Activated T-helper 1 cell treated with anti-CD3 and anti-CD28 coated beads, Interleukin-12 subunit alpha, Interleukin-12 subunit beta, Interleukin-2, Interleukin-4 antibody, amounts not matched to agents 30 ng/mL and 10 ng/mL and 1 ng/mL, durations not matched to agents 14 hours and 24 hours and 36 hours (primary cell): ENCODE measurements at regions not wholly inside any gene's neighbourhood (a gene's known extent, or its start where the extent isn't known, plus 50 kb on each side); places are given as distances from the start of the nearest gene placed in this dataset.

ENCODE experiments used
- DNase-seq: peaks from one replicate; pipeline ENCODE4 v3.0.0; 2021; ENCODE audit warnings: low spot score
- H3K27ac Mint-ChIP-seq: one replicate; pipeline ENCODE4 v1.8.0; 2021; ENCODE audit warnings: mild to moderate bottlenecking, mixed read lengths
- H3K27me3 Mint-ChIP-seq: one replicate; pipeline ENCODE4 v1.8.0; 2022; ENCODE audit warnings: mild to moderate bottlenecking, moderate library complexity, mixed read lengths; ENCODE audit not compliant: insufficient read depth
- H3K36me3 Mint-ChIP-seq: one replicate; pipeline ENCODE4 v1.8.0; 2021; ENCODE audit warnings: low read depth, mixed read lengths
- H3K4me1 Mint-ChIP-seq: one replicate; pipeline ENCODE4 v1.8.0; 2021; ENCODE audit warnings: low read depth, mixed read lengths
- H3K4me3 Mint-ChIP-seq: one replicate; pipeline ENCODE4 v1.8.0; 2021; ENCODE audit warnings: mild to moderate bottlenecking, moderate library complexity, mixed read lengths
- H3K9me3 Mint-ChIP-seq: one replicate; pipeline ENCODE4 v1.8.0; 2021; ENCODE audit warnings: mixed read lengths
- intact Hi-C: fragments of 100-400 bp; cut with micrococcal nuclease; formaldehyde crosslinking; loops from one replicate; pipeline ENCODE4 v1.15.1; 2024

DNA sequence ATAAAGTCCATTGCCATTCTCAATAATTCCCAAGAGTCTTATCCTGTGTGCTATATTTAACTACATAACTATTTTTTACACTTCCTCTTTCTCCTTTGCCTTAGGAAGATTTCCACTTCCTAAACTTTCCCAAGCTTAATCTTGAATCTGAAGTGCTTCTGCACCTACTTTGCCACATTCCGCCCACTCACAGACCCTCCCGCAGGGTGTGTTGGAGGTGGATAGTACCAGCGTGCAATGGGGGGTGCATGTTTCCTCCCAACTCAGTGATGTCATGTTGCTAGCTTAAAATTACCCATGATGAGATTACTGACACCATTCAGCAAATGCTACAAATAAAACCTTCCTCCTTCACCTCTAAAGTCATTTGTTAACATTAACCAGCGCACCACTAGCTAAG, 460.2 kb downstream of the NR2F1-AS1 start:
- DNase-seq: no peak
- Mint-ChIP-seq H3K4me1 (no peaks in the 10 kb centered on the region), H3K36me3 (no peaks in the 10 kb centered on the region), H3K27me3 (no peaks in the 10 kb centered on the region), H3K27ac (no peak overlapping the region), H3K4me3 (no peak overlapping the region), H3K9me3 (no peaks in the 10 kb centered on the region)
- intact Hi-C loops: no loop called here

DNA sequence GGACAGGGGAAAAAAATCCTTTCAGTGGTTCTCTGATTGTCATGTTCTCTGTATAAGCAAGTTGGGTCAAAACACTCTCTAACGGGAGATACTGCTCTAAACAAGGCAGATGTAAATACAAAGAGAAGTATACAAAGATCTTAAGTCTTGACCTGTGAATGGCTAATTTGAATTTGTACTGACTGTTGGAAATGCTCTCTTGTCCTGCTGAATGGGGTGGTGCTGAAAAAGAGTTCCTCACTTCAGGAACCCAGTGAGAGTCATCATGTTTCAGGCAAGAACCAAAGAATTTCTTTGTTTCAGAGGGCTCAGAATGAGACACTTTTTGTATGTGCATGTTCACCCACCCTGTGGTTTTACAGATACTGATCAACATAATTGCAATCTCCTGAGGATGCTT, 461.0 kb downstream of the NR2F1-AS1 start:
- Mint-ChIP-seq H3K36me3 (no peaks in the 10 kb centered on the region), H3K4me1 (no peaks in the 10 kb centered on the region), H3K9me3 (no peaks in the 10 kb centered on the region), H3K4me3 (no peak overlapping the region), H3K27me3 (no peaks in the 10 kb centered on the region), H3K27ac (no peak overlapping the region)
- DNase-seq: no peak
- intact Hi-C loops: no loop called here

DNA sequence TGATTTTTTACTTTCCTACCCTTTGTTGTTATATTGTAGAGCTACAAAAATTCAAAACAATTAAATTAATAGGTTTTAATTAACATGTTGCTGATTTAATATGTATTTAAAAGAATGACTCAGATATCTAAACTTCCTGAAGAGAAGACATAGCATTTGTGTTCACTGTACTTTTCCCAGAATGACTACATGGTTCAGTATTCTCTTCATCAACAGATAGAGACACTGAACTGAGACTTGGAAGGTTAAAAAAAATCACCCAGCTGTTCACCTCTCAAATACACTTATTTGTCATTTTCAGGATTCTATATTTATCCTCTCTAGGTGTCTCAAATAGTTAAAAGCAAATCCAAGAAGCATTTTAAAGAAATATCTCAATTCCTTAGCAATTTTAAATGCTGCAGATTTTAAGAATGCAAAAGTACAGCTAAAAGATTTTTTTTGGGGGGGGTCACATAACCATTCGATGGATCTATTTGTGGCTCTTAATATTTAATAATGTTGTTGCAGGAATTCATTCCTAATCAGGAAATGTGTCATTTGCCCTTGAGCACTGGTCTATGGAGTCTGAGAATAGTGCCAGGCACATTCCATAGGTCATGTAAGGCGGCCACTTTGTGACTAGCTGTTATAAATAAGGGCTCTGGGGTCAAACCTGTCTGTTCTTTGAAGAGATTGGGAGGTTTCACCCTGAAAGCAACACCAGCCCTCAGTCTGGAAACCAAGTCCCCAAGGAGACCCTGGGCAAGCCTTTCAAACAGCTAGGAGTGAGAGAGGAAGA, 463.1 kb downstream of the NR2F1-AS1 start:
- Mint-ChIP-seq H3K27ac (no peak overlapping the region), H3K4me3 (no peak overlapping the region), H3K4me1 (no peaks in the 10 kb centered on the region), H3K27me3 (no peaks in the 10 kb centered on the region), H3K9me3 (no peaks in the 10 kb centered on the region), H3K36me3 (no peaks in the 10 kb centered on the region)
- DNase-seq: no peak
- intact Hi-C loops: no loop called here

DNA sequence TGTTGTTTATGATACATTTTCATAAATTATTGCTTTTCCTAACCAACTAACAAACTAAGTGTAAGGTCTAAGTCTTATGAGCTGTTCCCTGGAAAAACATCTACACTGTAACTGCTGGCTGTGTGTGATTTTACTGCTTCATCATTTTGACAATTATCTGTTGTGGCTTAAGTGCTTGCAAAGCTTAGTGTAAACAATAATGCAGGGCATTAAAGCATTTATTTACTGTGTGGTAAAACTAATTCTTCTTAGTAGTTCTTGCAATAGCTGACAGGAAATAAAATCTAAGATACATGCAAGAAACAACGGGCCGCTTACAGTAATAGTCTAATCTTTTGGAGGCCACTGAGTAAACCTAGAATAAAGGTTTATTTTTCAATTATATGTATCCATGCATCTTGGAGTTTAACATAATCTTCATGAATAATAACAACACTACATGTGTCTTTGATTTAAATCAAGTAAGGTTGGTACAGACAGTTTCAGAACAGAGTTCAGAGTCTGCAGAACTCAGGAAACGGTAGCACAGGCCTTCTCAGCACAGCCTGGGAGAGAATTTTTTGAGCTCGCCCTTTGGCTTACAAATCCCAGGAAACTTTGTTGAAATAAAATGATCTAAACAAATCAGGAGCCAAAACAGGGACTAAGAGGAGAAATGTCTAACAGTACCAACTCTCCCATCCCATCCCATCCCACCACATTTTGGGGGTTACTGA, 473.1 kb downstream of the NR2F1-AS1 start:
- H3K27ac Mint-ChIP-seq: no peak overlapping the region
- no peaks in the 10 kb centered on the region for H3K9me3 Mint-ChIP-seq
- no peak overlapping the region for H3K4me3 Mint-ChIP-seq
- intact Hi-C loops: no loop called here
- H3K4me1 Mint-ChIP-seq: no peaks in the 10 kb centered on the region
- no peak for DNase-seq
- H3K27me3 Mint-ChIP-seq: no peaks in the 10 kb centered on the region
- H3K36me3 Mint-ChIP-seq: no peaks in the 10 kb centered on the region

DNA sequence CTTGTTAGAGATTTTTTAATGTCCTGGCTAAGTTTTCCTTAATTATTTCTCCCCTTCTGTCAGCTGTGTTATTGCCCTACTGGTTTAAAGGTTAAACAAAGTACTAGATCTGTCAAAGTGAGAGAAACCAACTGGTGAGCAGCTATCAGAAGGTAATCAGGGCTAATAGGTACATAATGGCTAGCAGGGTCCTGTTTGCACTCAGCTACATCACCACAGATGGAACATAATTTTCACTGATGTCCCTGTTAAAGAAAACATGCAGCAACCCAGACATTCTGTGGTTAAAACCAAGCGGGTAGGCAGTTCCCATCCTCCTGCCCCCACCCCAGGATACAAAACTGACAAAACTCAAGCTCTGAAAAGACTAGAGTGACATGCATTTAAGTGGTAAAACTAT, 473.9 kb downstream of the NR2F1-AS1 start:
- H3K36me3 Mint-ChIP-seq: no peaks in the 10 kb centered on the region

DNA sequence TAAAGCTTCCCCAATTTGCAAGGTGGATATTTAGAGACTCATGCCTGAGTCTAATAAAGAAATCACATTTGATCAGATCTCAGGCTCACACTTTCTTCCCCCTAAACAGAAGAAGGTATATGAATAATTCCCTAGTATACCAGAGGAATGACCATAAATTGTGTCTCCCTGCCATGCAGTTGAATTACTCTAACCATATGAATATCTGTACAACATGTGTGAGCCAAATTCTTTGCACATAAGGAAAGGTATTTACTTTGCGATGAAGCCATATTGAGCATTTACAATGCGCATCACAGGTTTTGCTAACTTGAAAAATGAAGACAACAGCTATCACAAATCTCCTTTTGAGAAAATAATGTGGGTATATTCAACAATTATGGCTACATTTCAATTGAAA, 479.4 kb downstream of the NR2F1-AS1 start:
- Mint-ChIP-seq H3K4me1 (no peaks in the 10 kb centered on the region), H3K9me3 (no peaks in the 10 kb centered on the region), H3K4me3 (no peak overlapping the region), H3K27ac (no peak overlapping the region), H3K27me3 (no peaks in the 10 kb centered on the region), H3K36me3 (no peaks in the 10 kb centered on the region)
- intact Hi-C loops: no loop called here
- no peak for DNase-seq

More for the DNA sequence above, 473.9 kb downstream of the NR2F1-AS1 start:
- H3K27me3 Mint-ChIP-seq: no peaks in the 10 kb centered on the region
- intact Hi-C loops: no loop called here
- H3K27ac Mint-ChIP-seq: no peak overlapping the region
- DNase-seq: no peak
- H3K4me1 Mint-ChIP-seq: no peaks in the 10 kb centered on the region
- no peak overlapping the region for H3K4me3 Mint-ChIP-seq
- no peaks in the 10 kb centered on the region for H3K9me3 Mint-ChIP-seq

DNA sequence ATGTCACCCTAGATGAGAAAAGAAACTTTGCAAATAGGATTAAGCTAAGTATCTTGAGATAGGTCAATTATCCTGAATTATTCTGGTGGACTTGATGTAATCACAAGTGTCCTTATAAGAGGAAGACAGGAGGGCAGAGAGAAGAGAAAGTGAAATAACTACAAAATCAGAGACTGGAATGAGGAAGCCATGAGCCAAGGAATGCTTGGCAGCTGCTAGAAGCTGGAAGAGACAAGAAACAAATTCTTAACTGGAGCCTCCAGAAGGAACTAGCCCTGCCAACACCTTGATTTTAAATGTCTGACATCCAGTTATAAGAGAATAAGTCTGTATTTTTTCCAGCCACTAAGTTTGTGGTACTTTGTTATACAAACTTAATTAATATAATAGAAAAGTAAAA, 480.0 kb downstream of the NR2F1-AS1 start:
- DNase-seq: no peak
- no peaks in the 10 kb centered on the region for H3K36me3 Mint-ChIP-seq
- intact Hi-C loops: no loop called here
- H3K27me3 Mint-ChIP-seq: no peaks in the 10 kb centered on the region
- no peaks in the 10 kb centered on the region for H3K9me3 Mint-ChIP-seq
- no peaks in the 10 kb centered on the region for H3K4me1 Mint-ChIP-seq
- H3K27ac Mint-ChIP-seq: no peak overlapping the region
- no peak overlapping the region for H3K4me3 Mint-ChIP-seq

DNA sequence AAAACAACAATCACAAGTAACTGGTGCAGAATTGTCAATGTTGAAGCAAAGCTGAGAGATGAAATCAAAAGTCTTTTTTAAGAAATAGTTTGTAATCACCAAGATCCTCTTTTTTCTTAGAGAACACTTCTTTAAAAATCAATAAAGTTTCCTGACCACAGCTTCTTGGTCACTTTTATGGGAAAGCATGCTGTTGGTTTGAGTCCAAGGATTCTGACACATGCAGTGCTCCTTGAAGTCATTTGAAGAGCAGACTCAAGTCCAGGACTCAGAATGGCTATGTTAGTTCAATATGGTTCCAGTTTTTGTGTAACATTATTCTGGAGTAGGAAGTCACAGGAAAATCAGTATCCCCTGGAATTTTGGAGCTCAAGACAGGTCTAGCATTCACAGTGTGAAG, 480.6 kb downstream of the NR2F1-AS1 start:
- DNase-seq: no peak
- no peaks in the 10 kb centered on the region for H3K27me3 Mint-ChIP-seq
- no peak overlapping the region for H3K4me3 Mint-ChIP-seq
- H3K27ac Mint-ChIP-seq: no peak overlapping the region
- no peaks in the 10 kb centered on the region for H3K36me3 Mint-ChIP-seq
- intact Hi-C loops: no loop called here
- H3K9me3 Mint-ChIP-seq: no peaks in the 10 kb centered on the region
- H3K4me1 Mint-ChIP-seq: no peaks in the 10 kb centered on the region

DNA sequence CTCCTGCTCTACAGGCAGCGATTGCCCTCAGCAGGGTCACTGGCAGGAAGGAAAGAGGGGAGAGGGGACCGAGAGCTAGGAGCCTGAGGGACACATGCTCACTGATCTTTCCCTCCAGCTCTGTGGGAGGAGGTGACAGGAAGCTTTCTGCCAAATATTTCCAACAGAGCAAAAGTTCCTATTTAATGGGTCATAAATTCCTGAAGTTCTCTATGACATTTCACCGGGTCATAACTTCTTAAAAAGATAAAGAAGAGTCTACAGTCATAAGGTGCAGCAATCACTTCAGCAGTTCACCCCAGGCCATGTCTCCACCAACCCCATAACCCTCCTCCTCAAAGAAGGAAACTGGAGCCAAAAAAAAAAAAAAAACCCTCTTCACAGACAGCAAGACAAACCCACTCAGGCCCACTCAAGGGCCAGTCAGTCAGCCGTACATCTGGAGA, 481.1 kb downstream of the NR2F1-AS1 start:
- no peaks in the 10 kb centered on the region for H3K9me3 Mint-ChIP-seq
- H3K4me3 Mint-ChIP-seq: no peak overlapping the region
- intact Hi-C loops: no loop called here
- H3K36me3 Mint-ChIP-seq: no peaks in the 10 kb centered on the region
- no peaks in the 10 kb centered on the region for H3K4me1 Mint-ChIP-seq
- no peak overlapping the region for H3K27ac Mint-ChIP-seq
- no peak for DNase-seq
- H3K27me3 Mint-ChIP-seq: no peaks in the 10 kb centered on the region

DNA sequence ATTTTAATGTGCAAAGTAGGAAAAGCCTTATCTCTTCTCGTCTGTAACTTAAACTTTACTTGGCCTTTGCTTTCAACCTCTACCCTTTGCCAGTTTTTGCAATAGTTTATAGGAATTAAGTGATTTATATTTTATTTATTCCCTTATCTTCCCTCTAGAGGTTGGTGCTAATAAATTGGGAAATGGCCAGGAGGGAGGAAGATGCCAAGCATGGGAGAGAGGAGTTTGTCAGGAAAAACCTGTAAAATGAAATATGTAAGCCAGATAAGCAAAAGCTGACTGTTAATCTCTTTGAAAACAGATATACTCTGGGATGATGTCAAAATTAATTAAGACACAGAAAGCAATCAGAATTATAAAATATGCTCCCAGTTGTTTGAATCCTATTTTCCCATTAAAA, 484.5 kb downstream of the NR2F1-AS1 start:
- H3K4me1 Mint-ChIP-seq: no peaks in the 10 kb centered on the region
- intact Hi-C loops: no loop called here
- H3K9me3 Mint-ChIP-seq: no peaks in the 10 kb centered on the region
- H3K27me3 Mint-ChIP-seq: no peaks in the 10 kb centered on the region
- H3K4me3 Mint-ChIP-seq: no peak overlapping the region
- DNase-seq: no peak
- no peak overlapping the region for H3K27ac Mint-ChIP-seq
- no peaks in the 10 kb centered on the region for H3K36me3 Mint-ChIP-seq

DNA sequence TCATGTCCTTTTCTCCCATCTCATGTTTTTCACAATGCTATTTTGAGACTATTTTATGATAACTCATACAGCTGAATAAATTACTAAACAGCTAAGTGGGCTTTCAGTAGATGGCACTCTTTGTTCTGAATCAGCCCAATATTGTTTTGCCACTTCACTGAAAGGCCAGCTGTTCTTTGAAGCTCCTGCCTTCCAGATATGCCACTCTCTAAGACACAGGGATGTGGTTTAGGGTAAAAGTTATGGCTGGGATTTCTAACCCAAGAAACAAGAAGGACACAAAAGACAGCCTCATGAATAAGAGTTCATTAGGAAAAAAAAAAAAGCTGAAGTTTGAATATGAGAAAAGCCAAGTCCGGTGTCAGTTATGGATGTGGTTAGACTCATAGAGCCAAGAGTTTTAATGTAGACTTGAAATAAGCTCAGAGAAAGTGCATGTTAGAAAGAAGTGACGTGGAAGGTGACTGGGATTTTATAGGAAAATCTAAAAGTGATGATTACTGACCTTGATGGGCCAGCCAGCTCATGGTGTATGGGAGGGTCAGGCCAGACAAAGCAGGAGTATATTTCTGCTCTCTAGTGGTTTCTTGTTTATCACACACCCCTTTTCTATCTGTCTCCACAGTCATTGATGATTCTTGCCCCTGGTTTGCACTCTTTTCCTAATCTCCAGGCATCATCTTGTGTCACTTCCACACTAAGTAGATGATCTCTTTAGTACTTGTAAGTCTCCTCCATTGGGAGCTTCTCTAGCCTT, 488.5 kb downstream of the NR2F1-AS1 start:
- Mint-ChIP-seq H3K9me3 (no peaks in the 10 kb centered on the region), H3K27me3 (no peaks in the 10 kb centered on the region), H3K4me3 (no peak overlapping the region), H3K36me3 (no peaks in the 10 kb centered on the region), H3K4me1 (no peaks in the 10 kb centered on the region), H3K27ac (no peak overlapping the region)
- intact Hi-C loops: no loop called here
- DNase-seq: no peak

DNA sequence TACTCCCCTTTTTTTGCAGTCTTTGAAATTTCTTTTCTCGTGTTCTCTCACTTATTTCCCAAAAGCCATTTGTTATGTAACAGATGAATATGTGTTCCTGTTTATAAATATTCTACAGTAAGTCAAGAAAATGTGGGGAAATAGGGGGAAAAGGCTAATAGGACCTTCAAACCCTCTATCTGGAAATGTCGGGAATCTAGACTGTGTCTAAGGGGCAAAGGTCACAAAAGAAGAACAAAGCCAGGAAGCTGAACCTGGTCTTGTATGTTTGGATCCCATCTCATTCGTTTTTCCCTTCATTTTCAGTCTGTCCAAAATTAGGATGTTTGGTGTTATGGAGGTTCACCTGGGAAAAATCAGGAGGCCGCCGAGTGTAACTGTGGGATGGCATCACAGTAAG, 490.3 kb downstream of the NR2F1-AS1 start:
- H3K27me3 Mint-ChIP-seq: no peaks in the 10 kb centered on the region

More for the DNA sequence above, 490.3 kb downstream of the NR2F1-AS1 start:
- no peaks in the 10 kb centered on the region for H3K36me3 Mint-ChIP-seq
- H3K4me1 Mint-ChIP-seq: no peaks in the 10 kb centered on the region
- DNase-seq: no peak
- intact Hi-C loops: no loop called here
- no peak overlapping the region for H3K4me3 Mint-ChIP-seq
- no peaks in the 10 kb centered on the region for H3K9me3 Mint-ChIP-seq
- no peak overlapping the region for H3K27ac Mint-ChIP-seq
